GM12873 (cell line): ENCODE measurements at regions not wholly inside any gene's neighbourhood (a gene's known extent, or its start where the extent isn't known, plus 50 kb on each side); places are given as distances from the start of the nearest gene placed in this dataset.

ENCODE experiments used
- TF ChIP-seq, protein P1 (sequence below): IDR thresholded peaks from 2 replicates; pipeline ENCODE4 v1.5.1; 2012; ENCODE audit warnings: low read depth, mild to moderate bottlenecking, moderate library complexity, low read length, control low read depth; ENCODE audit not compliant: insufficient read depth; ENCODE audit errors: missing control alignments

DNA sequence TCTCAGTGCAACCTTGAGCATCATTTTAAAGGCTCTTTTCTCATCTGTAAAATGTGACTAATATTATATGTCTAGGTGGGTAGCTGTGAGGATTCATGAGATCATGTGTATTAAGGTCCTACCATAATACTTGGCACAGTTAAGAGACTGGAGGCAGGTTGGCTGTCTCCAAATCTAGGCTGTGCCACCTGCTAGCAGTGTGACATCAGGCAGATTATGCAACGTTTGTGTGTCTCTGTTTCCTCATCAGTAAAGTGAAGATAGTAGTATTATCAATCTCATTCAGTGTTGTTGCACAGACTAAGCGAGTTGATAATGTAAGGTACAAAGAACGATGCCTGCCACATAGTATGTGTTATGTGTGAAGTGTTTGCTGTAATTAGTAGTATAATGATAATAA, 227.4 kb downstream of the SAMD5 start:
- TF ChIP-seq, protein P1, sequence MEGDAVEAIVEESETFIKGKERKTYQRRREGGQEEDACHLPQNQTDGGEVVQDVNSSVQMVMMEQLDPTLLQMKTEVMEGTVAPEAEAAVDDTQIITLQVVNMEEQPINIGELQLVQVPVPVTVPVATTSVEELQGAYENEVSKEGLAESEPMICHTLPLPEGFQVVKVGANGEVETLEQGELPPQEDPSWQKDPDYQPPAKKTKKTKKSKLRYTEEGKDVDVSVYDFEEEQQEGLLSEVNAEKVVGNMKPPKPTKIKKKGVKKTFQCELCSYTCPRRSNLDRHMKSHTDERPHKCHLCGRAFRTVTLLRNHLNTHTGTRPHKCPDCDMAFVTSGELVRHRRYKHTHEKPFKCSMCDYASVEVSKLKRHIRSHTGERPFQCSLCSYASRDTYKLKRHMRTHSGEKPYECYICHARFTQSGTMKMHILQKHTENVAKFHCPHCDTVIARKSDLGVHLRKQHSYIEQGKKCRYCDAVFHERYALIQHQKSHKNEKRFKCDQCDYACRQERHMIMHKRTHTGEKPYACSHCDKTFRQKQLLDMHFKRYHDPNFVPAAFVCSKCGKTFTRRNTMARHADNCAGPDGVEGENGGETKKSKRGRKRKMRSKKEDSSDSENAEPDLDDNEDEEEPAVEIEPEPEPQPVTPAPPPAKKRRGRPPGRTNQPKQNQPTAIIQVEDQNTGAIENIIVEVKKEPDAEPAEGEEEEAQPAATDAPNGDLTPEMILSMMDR = no peak

- TF ChIP-seq, protein P1 = no peak
Measured at GRCh38 chr6:147737115-147737514, 228.6 kb downstream of the SAMD5 start.

GRCh38 chr6:147738099-147738498, 229.6 kb downstream of the SAMD5 start:
- TF ChIP-seq, protein P1 = no peak

- TF ChIP-seq, protein P1 = no peak
Measured at GRCh38 chr6:147738516-147739162, 230.1 kb downstream of the SAMD5 start.

GRCh38 chr6:147740326-147740725, 231.8 kb downstream of the SAMD5 start:
- TF ChIP-seq, protein P1 = no peak

- TF ChIP-seq, protein P1 = no peak
Measured at GRCh38 chr6:147740916-147741315, 232.4 kb downstream of the SAMD5 start.

DNA sequence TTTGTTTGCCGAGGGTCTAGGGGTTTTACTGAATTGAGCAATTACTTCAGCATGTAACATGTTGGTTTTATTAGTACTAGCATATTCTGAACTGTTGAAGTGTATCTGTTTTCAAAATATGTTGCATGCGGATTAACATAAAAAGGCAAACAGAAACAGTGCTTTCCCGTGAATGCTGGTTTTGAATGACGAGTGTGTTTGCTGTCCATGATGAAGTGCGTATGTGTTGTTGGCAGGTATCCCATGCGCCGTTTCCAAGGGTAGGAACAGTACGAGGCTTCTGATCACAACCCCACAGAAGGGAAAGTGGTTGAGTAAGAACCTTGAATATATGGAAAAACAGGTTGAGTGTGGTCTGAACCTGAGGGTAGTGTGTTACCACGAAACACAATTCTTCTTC, 232.9 kb downstream of the SAMD5 start:
- TF ChIP-seq, protein P1 = no peak
